NOMO-1 (cell line): ENCODE measurements at regions not wholly inside any gene's neighbourhood (a gene's known extent, or its start where the extent isn't known, plus 50 kb on each side); places are given as distances from the start of the nearest gene placed in this dataset.

Source experiments
- DNase-seq, 2 experiments: peaks; one replicate each; lab custom pipeline; 2025; ENCODE audit not compliant: unreplicated experiment in 2 of 2; lab: John Stamatoyannopoulos, UW

DNA sequence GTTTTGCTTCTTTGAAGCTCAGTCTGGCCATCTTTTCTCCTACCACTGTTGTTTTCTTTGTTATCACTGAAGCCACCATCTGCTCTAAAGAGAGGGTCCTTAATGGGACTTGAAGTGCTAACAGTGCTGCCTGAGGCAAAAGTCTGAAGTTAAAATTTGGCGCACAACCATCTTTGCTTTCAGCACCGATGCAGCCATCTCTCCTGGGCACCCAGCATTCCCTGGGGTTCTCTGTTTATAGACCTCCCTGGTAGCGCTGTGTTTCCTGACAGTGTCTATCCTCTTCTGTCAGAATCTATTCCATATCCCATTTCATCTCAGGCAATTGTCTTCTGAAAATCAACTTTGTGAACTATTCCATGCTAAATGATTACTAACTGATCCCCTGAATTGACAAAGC is 491.5 kb upstream of the MPDZ start:
- no peak for DNase-seq

DNA sequence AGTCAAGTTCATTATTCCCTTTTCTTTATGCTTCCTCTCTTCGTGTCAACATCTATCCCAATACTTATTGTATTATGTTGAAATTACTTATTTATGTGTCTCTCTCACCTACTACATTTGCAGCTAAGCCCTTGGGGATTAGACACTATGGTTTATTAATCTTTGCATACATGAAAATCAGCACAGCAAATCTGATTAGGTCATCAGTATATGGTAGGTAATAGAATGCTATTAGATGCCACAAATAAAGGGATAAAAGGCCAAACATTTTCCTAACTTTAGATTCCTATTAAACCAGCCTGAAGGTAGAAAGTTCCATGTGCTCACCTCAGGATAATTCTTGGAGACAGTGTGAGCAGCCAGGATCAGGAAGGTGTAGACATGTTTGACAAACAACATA is 490.1 kb upstream of the MPDZ start:
- DNase-seq, result no peak

DNA sequence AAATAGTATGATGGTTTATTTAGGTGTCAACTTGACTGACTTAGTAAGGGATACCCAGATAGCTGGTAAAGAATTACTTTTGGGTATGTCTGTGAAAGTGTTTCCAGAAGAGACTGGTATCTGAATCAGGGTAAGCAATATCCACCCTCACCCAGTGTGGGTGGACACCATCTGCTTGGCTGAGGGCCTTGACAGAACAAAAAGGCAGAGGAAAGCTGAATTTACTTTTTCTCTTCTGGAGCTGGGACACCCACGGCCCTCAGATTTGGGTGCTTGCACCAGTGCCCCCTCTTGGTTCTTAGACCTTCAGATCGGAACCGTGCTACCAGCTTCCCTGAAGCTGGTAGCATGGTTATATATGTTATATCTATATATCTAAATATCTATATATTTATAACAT is 489.5 kb upstream of the MPDZ start:
- no peak for DNase-seq

DNA sequence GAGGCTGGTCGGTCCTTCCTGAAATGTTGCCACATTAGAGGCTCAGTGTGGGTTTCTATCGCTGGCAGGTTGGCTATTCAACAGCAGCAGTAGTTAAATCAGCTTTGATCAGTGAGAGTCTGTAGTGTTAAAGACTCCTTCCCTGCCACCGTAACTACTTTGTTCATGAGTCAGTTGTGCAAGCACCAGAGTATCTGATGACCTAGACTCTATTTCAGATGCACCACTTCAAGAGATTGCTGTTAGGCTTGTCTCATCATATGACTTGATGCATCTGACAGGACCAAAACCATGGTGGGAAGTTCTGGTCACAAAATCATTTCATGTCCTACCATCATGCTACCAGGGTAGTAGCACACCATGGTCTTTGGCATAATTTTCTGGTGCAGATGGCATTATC is 482.7 kb upstream of the MPDZ start:
- DNase-seq, result no peak

DNA sequence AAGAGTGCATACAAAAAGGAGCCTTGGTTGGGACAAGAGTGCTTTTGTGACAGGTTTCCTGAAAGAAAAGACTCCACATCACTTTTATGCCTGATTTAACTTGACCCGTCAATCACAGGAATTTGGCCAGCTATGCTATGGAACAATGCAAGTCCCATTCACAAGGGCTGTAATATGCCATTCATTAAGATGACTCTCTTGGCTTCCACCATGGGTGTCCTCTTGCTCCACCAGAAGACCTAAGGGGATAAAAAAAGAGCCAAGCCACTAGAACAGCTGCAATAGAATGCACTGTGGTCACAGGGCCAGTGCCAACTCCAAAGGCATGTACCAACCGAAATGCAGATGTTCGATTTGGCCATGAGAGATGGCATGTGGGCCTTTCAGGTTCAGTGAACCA is 480.1 kb upstream of the MPDZ start:
- DNase-seq, result no peak

DNA sequence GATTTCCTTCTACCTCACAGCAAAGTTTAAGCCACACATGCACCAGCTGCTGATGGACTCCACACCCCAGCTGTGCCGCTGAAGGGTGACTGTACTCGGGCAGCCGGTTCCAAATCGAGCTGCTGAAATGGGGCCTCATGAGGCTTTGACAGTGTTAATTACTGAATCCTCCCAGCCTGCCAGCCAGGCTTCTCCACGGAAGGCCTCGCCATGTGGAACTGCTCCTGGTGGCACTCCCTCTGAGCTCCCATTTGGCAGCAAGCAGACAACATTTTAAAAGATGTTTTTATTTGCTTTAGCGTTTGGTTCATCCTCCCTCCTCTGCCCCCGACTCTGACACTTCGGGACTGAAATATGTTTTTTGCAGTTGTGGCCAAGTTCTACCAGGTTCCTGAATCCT is 479.4 kb upstream of the MPDZ start:
- DNase-seq, result no peak

DNA sequence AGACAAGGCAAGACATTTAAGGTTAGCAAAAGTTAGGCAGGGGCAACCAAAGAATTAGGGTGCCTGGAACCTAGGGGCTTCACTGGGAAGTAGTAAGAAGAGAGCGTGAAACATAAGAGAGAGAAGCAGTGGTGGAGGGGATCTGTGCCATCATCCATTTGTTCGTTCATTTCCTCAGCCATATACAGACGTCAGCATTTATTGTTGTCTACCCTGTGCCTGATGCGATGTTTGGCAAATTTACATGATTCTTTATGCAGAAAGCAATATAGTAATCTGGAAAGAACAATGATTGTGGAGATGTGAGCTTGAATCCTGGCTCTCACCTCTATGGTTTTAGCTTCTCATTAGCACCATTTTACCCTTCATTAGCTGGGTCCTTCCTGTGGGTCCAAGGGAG is 477.5 kb upstream of the MPDZ start:
- DNase-seq, result no peak

DNA sequence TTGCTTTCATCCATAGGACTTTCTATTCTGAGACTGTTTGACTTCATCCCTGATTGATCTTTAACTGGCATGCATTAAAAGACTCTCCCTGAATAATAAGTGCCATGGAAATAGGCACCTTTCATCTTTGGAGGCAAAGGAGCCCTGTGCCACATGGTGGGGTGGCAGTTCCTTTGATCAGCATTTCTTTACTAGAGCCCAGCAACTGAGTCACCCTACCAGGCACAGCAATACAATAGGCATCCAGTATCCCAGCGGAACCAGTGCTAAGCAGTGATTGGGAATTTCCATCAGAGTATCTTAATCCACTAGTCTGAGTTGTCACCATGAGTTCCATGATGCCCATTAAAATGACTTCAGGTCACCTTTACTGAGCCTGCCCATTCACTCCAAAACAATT is 476.1 kb upstream of the MPDZ start:
- no peak for DNase-seq

DNA sequence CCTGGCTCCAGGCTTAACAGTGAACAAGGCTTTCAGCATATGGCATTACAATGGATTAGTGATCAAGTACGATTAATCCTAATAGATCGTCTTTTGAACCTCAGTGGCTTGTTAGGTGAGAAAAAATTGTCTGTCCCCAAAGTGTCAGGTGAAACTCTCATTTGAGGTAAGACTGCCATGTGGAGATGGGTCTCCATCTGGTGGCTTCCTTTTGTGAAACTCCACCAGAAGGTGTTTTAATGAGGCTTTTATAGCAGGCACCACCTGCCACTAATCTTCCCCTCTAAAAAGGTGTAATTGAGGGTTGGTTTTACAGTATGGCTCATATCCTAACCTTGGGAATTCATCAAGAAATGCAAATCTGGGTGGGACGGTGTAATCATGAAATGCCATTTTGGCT is 471.1 kb upstream of the MPDZ start:
- no peak for DNase-seq

DNA sequence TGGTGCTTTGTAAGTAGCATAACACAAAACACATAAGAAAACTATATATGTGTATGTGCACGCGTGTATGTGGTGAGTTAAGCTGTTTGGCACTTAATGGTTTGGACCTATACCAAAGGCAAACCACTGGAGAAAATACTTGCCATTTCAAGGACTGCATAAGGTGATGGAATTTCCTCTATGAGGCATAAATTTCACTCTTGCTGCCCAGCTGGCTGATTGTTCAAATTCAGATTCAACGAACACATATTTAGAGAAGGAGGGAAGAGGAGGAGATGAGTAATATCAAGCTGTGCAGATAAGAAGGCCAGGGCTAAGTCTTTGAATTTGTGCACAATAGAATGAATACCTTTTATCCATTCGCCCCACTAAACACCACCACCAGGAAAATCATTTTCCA is 470.6 kb upstream of the MPDZ start:
- DNase-seq, result no peak

DNA sequence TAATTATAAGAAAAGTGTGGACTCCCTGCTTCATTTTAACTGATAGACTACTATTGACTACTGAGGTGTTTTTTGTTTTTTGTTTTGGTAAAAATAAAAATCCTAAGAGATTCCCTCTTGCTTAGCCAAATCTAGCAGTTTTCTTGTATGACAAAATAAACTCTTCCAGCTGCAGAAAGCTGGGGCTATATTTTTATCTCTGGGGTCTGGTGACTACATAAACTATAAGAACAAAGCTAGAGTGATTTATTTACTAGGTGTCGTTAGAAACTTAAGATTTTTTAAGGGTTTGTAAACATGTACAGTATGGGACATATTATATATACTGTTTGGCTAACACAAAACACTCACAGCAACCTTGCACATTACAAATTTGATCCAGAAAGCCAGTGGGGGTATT is 467.4 kb upstream of the MPDZ start:
- DNase-seq, result no peak

DNA sequence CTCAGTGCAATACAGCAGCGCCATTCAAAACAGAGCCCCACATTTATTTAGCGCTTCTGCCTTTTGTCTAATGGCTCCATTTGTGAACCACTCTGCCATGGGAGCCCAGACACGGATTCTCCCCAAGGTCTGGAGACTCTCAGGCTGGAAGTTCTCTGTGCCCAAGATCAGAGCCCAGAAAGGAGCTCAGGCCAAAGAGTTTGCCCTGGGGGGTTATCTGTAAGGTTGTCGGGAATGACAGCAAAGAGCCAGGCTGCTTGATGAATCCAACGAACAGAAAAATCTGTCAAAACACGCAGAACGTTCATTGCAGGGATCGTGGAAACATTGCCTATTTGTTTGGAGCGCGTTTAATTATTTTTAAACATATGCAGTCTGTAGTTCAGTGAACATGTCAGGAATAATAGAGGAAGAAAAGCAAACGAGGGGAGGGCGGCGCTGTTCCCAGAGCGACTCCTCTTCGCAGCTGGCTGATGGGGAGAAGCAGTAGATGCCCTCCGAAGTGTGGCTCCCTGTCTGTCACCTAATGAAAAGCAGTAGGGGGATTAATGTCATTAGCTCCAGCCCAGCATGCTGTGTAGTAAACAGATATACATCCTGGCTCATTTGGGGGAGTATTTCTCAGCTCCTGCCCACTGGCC is 464.9 kb upstream of the MPDZ start:
- DNase-seq, result no peak

DNA sequence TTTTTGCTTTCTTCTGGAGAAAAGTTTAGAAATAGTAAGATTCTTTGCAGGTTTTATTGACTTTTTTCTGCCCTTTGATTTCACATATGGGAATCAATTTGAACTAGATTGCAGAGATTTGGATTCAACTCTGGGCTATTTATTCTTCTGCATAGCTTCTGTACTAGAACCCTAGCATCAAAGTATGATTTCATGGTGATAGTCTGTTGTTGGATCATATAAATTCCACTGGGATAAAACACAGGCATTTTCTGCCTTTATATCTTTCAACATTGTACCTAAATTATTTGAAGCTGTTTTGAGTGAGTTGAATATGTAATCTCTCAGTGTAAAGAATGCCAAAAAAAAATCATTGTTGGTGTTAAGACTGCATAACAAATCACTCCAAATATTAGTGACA is 458.4 kb upstream of the MPDZ start:
- no peak for DNase-seq

DNA sequence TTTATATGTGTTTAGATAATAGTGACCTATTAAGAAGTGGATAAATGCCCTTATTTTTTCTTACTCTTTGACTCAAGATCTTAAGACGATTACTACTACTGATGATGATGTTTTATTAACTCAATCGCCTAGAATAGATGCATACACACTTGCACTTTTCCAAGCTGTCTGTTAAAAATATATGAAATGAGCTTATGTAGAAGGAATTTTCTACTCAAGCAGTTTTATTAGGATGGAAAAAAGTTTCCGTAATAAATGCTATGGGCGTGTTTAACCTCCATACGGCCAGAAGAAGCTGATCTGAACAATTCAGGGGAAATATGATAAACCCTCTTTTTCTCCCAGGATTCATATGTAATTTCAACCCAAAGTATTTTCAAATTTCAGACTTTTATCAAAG is 455.7 kb upstream of the MPDZ start:
- no peak for DNase-seq

DNA sequence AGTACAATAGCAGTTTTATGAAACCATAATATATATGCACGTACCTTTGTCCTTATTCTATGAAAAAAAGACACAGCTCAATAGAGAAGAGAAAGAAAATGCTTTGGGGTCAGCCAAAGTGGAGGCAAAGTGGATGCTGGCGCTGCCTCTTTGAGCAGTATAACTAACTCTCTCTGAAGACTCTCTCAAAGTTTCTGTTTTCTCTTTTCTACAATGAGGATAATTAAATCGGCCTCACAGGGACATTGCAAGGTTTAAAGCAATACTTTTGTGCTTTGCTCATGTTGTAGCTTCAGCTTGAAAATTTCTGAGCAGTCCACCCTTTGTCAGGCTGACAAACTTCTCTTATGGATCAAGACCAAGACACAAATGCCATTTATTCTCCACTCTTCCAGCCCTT is 455.1 kb upstream of the MPDZ start:
- no peak for DNase-seq

DNA sequence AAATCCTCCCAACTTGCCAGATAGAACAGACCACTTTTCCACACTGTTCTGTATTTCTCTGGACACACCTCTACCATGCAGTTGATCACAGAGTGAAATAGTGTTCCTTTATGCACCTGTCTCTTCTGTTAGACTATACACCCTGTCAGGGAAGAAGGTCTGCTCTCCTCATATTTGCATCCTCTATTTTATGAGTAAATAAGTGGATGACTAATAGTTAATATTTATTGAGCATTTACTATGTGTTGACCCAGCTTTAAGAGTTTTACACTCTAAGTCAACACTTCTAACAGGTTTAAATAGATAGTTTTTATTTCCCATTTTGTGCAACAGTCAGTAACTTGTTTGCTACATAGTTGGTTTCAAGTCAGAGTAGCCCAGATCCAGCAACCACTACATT is 452.8 kb upstream of the MPDZ start:
- no peak for DNase-seq

DNA sequence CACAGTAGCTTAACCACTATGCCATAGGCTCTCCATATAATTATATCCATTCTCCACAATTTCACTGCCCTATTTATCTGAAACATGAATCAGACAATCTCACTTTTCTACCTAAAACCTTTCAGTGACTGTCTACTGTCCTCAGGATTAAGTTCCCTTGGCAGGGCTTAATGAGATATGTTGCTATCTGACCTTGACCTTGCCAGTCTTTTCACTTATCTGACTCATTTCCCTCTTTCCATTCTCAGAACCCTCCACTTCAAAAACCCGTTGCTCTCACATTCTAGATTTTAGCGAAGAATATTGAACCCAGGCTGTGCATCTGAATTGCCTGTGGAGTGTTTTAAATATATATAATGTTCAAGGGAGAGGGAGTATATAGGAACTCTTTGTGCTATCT is 452.1 kb upstream of the MPDZ start:
- DNase-seq, result no peak

DNA sequence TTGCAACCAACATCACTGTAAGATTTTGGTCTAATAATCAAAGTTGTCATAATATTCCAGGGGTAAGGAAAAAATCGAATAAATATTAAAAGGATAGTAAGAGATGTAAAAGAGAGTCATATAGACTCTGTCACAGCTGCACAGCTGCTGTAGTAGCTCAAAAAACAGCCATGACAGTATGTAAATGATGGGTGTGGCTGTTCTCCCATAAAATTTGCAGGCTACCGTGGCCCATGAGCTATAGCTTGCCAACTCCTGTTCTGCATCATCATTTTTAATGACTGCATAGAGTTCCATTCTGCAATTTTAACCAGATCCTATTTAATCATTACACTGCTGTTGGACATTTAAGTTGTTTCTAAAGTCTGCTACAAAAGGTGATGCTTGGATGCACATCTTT is 450.5 kb upstream of the MPDZ start:
- DNase-seq, result no peak

DNA sequence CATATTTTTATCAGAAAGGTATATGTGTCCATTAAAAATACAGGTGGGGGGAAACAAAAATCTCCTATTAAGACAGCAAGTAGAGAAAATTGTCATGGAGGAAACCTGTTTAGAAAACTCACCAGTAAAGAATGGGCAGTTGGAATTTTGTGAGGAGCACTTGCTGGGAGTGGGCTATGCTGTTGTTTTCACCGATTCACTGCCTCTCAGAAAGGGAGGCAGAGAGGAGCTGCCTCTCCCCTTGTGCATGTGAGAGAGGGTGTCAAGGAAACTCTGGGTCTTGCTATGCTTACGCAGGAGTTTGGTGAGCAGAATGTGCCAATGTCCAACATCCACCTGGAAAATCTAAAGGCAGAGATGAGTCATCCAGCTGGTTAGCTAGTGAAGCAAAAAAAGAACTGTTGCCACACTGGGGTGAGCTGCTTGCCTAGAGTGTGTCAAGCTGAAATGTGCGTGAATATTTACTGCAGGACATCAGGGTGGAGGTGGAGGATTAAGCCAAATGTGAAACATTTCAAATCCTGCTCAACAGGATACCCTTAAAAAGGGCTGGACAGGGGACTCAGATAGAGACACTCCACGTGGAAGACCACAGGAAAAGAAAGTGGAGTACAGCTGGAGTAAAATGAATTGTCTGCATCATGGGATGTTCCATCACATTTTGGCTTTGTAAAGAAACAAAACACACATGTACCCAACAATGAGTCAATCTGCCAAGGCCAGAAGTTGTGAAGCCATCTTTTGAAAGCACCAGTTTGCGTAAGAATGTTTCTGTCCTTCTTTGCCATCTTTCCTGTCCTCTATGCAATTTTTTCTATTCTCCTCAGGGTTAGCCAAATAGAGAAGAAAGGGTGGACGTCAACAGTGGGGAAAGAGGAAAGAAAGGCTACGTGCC is 449.7 kb upstream of the MPDZ start:
- no peak for DNase-seq

DNA sequence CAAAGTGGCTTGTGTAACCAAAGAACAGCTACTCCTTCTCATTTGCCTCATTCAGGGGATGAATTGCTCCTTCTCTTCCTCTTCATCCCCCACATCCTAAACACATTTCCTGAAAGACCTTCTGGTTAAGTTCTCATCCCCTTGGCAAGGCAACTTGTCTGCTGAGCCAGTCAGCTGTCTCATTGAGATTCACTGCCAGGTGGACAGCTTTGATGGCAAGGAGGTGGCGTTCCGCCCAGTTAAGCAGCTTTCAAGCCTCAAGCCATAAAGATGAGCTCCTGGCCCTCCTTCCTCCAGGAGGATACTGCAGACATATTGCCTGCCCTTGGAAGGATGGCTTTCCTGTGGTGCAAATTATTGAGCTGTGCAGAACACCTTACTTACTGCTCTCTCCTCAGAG is 448.6 kb upstream of the MPDZ start:
- DNase-seq, result no peak

DNA sequence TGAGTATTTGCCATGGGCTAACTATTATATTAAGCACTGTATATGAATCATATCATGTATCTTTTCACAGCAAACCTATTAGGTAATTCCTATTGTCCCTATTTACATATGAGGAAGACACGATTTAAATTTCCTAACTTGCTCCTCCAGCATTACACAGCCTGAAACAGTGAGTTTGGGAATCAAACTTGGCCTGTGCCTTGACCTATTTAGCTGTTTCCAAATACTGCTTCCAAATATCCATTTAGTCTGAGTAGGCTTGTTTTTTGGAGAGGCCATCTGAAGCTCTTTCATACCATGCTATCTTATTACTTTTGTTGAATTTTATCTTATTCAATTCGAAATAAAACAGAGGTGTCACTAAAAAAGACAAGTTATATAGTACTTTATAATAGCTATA is 447.3 kb upstream of the MPDZ start:
- DNase-seq, result no peak

DNA sequence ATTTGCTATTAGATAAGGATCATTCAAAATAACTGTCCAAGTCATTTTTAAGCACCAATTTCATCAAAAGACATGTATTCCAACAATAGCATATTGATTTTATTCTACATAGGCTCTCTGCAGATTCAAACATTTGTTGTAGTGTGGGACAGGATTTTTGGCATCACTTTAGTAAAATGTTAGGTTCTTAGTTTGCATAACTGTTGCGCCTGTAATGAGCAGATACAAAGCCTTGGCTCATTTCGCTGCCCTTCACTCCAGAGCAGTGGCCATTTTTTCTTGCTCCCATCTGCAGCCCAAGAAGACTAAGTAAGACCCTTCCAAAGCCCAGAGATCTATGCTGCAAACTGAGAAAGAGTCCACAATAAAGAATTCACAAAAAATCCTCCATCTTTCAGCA is 446.0 kb upstream of the MPDZ start:
- no peak for DNase-seq
